ENCODE measurements at regions not wholly inside any gene's neighbourhood (a gene's known extent, or its start where the extent isn't known, plus 50 kb on each side); places are given as distances from the start of the nearest gene placed in this dataset.

DNA sequence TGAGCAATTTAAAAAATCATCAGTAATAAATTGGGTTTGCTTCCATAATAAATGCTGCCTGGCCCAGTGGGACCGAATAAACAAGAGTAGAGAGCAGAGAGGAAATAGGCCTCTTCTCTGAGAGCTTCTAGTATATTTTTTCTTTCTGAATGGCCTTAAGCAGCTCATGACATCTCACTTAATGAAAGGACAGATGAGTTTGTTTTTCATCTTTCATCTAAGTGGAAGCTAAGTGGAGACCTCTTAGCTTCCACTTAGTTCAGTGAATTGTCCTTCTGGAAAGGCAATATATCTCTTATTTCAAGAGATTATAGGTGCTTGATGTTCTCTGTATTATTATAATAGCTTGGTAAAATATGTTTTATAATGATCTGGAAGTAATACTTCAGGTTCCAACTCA lies 245.9 kb upstream of the ANO3 start:
- TF ChIP-seq, protein P1, sequence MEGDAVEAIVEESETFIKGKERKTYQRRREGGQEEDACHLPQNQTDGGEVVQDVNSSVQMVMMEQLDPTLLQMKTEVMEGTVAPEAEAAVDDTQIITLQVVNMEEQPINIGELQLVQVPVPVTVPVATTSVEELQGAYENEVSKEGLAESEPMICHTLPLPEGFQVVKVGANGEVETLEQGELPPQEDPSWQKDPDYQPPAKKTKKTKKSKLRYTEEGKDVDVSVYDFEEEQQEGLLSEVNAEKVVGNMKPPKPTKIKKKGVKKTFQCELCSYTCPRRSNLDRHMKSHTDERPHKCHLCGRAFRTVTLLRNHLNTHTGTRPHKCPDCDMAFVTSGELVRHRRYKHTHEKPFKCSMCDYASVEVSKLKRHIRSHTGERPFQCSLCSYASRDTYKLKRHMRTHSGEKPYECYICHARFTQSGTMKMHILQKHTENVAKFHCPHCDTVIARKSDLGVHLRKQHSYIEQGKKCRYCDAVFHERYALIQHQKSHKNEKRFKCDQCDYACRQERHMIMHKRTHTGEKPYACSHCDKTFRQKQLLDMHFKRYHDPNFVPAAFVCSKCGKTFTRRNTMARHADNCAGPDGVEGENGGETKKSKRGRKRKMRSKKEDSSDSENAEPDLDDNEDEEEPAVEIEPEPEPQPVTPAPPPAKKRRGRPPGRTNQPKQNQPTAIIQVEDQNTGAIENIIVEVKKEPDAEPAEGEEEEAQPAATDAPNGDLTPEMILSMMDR (IDR thresholded peaks at IDR 0.05), result no peak
- TF ChIP-seq POLR2A (IDR thresholded peaks at IDR 0.05), result no peak

Data from upper lobe of left lung (tissue), 4 donors.